ENCODE measurements at regions not wholly inside any gene's neighbourhood (a gene's known extent, or its start where the extent isn't known, plus 50 kb on each side); places are given as distances from the start of the nearest gene placed in this dataset.

- 0% methylated on average over 1 of the region's 1 CpG for WGBS (ENCODE audit: insufficient coverage, insufficient replicate concordance, low lambda C conversion rate, missing lambda C conversion rate)
- Histone ChIP-seq H3K4me3 (no peak overlapping the region), H3K4me1 (ENCODE audit: control insufficient read depth, insufficient read depth, low read length) (no peaks in the 10 kb centered on the region), H3K27me3 (replicated peaks in 1 of 2; ENCODE audit: control insufficient read depth in 2 of 2, insufficient read depth in 2 of 2, low read length in 1 of 2) (no peaks in the 10 kb centered on the region), H3K9ac (ENCODE audit: control insufficient read depth, insufficient read depth, low read length) (no peak overlapping the region), H4K20me1 (ENCODE audit: control insufficient read depth, insufficient read depth) (no peaks in the 10 kb centered on the region), H3K27ac (ENCODE audit: control insufficient read depth, insufficient read depth) (no peak overlapping the region), H3K4me2 (ENCODE audit: control insufficient read depth, insufficient read depth) (no peak overlapping the region), H2AFZ (ENCODE audit: control insufficient read depth, low read depth, low read length) (no peak overlapping the region), H3K79me2 (ENCODE audit: control insufficient read depth, insufficient read depth, low read length) (no peaks in the 10 kb centered on the region), H3K36me3 (ENCODE audit: control insufficient read depth in 2 of 2, insufficient read depth in 2 of 2, low read length in 1 of 2) (no peaks in the 10 kb centered on the region), H3K9me3 (replicated peaks; ENCODE audit: control insufficient read depth, insufficient read depth, low read length) (no peaks in the 10 kb centered on the region)
- FAIRE-seq (no peak), DNase-seq (ENCODE audit: low read depth, low spot score) (no peak), ATAC-seq (no peak)
- in situ Hi-C loops (cut with MboI) (no loop called here), intact Hi-C loops (cut with micrococcal nuclease; ENCODE audit: unreplicated experiment) (no loop called here)
- ChIA-PET SMC1A (ENCODE audit: uncharacterized antibody, unreplicated experiment) (interaction anchor here (0.8 kb wide), 1 partner anchor 409 kb away, joined by 4 read pairs; no protein-coding TSS in a partner anchor), RAD21 (ENCODE audit: unreplicated experiment) (no interaction called here), POLR2A (no interaction called here), CTCF (interaction anchor here (0.7 to 2.2 kb wide), 10 partner anchors 11 to 634 kb away, joined by 3 to 11 read pairs (median 4); no protein-coding TSS in a partner anchor)
- no peak for TF ChIP-seq MTA2 (IDR thresholded peaks at IDR 0.05; ENCODE audit: low read depth)
- no peak for TF ChIP-seq NR2C1 (IDR thresholded peaks at IDR 0.05)
- no peak for TF ChIP-seq WRNIP1 (IDR thresholded peaks at IDR 0.05; ENCODE audit: borderline replicate concordance, low read depth, low read length)
- TF ChIP-seq TBL1XR1 (IDR thresholded peaks at IDR 0.05; ENCODE audit: low read depth, low read length) = no peak
- no peak for TF ChIP-seq PML (IDR thresholded peaks at IDR 0.05; ENCODE audit: low read length)
- TF ChIP-seq CTCF (IDR thresholded peaks at IDR 0.05 in 2 of 3, conservative IDR thresholded peaks at IDR 0.05 in 1 of 3; ENCODE audit: control insufficient read depth in 2 of 3, extremely low read depth in 1 of 3, insufficient read depth in 1 of 3, low read depth in 3 of 3, low read length in 3 of 3) = no peak
- TF ChIP-seq, protein P1, sequence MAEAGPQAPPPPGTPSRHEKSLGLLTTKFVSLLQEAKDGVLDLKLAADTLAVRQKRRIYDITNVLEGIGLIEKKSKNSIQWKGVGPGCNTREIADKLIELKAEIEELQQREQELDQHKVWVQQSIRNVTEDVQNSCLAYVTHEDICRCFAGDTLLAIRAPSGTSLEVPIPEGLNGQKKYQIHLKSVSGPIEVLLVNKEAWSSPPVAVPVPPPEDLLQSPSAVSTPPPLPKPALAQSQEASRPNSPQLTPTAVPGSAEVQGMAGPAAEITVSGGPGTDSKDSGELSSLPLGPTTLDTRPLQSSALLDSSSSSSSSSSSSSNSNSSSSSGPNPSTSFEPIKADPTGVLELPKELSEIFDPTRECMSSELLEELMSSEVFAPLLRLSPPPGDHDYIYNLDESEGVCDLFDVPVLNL (IDR thresholded peaks at IDR 0.05; ENCODE audit: low read depth, low read length) = no peak
- no peak for TF ChIP-seq KAT2A (conservative IDR thresholded peaks at IDR 0.05; ENCODE audit: control insufficient read depth, low read depth, low read length)
- TF ChIP-seq CREM (IDR thresholded peaks at IDR 0.05; ENCODE audit: low read depth) = no peak
- TF ChIP-seq ESRRA (IDR thresholded peaks at IDR 0.05; ENCODE audit: low read length) = no peak
- no peak for TF ChIP-seq ZNF687 (IDR thresholded peaks at IDR 0.05)
- TF ChIP-seq, protein P2, sequence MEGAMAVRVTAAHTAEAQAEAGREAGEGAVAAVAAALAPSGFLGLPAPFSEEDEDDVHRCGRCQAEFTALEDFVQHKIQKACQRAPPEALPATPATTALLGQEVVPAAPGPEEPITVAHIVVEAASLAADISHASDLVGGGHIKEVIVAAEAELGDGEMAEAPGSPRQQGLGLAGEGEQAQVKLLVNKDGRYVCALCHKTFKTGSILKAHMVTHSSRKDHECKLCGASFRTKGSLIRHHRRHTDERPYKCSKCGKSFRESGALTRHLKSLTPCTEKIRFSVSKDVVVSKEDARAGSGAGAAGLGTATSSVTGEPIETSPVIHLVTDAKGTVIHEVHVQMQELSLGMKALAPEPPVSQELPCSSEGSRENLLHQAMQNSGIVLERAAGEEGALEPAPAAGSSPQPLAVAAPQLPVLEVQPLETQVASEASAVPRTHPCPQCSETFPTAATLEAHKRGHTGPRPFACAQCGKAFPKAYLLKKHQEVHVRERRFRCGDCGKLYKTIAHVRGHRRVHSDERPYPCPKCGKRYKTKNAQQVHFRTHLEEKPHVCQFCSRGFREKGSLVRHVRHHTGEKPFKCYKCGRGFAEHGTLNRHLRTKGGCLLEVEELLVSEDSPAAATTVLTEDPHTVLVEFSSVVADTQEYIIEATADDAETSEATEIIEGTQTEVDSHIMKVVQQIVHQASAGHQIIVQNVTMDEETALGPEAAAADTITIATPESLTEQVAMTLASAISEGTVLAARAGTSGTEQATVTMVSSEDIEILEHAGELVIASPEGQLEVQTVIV (IDR thresholded peaks at IDR 0.05; ENCODE audit: borderline replicate concordance, partially characterized antibody) = no peak
- BruUV-seq (replicated peaks) = no TSS peak
Measured at GRCh38 chr2:4354164-4354563, 650.8 kb downstream of the DCDC2C start.

All from GM12878 (cell line).